ENCODE measurements at regions not wholly inside any gene's neighbourhood (a gene's known extent, or its start where the extent isn't known, plus 50 kb on each side); places are given as distances from the start of the nearest gene placed in this dataset.

DNA sequence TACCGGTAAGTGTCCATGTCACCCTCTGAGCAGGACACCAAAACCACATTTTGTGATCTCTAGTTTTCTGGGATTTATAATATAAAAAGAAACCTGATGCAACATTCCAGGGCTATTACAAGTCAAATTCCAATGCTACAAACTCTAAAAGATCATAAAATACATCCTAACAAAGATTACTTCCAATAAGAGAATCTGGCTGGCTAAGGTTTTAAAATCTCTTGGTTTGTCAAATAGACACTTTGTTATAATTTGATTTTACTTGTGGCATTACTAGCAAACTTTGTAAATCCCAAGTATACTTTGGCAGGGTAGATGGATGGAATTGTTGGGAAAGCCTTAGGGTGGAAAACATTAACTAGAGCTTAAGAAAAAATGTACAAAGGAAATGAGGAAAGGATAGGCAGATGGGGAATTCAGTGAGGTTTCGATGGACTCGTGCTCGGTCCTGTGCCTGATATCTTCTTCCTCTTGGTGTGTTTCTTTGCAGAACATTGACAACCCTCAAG, 74.0 kb upstream of the POMP start:
- no peaks in the 10 kb centered on the region for H3K36me3 ChIP-seq
- H3K4me3 ChIP-seq, result no peak overlapping the region
- no peak for DNase-seq (ENCODE audit: low spot score)
- no peaks in the 10 kb centered on the region for H3K4me1 ChIP-seq
- no peaks in the 10 kb centered on the region for H3K27me3 ChIP-seq
- no peaks in the 10 kb centered on the region for H3K9me3 ChIP-seq
- H3K27ac ChIP-seq, result no peak overlapping the region
- no peak for TF ChIP-seq CTCF (IDR thresholded peaks at IDR 0.05)

DNA sequence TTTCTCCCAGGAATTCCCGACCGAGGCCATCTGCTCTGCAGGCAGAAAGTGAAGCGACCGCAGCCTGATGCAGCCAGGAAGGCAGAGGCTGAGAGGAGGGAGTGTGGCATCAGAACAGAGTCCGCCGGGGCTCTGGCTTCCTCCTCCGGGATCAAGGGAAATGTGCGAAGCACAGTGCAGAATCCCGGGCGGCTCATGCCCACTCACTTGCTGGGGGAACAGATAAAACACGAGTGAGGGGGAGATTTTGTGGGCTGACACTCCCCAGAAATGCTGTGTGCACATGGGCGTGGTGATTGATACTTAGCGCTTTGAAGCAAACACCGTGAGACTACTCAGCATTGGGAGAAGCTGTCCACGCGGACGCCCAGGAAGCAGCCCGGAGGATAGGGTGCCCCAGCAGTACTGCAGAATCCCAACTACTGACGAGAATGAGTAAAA, 75.3 kb upstream of the POMP start:
- Histone ChIP-seq H3K27me3 (no peaks in the 10 kb centered on the region), H3K4me1 (no peaks in the 10 kb centered on the region), H3K36me3 (no peaks in the 10 kb centered on the region), H3K27ac (no peak overlapping the region), H3K9me3 (no peaks in the 10 kb centered on the region), H3K4me3 (no peak overlapping the region)
- TF ChIP-seq CTCF (IDR thresholded peaks at IDR 0.05), result no peak
- no peak for DNase-seq (ENCODE audit: low spot score)

- no peak for TF ChIP-seq CTCF (IDR thresholded peaks at IDR 0.05)
- DNase-seq (ENCODE audit: low spot score), result no peak
- H3K4me1 ChIP-seq, result no peaks in the 10 kb centered on the region
- no peaks in the 10 kb centered on the region for H3K27me3 ChIP-seq
- no peaks in the 10 kb centered on the region for H3K36me3 ChIP-seq
- no peak overlapping the region for H3K4me3 ChIP-seq
- H3K27ac ChIP-seq, result no peak overlapping the region
- H3K9me3 ChIP-seq, result no peaks in the 10 kb centered on the region
These were observed 76.1 kb upstream of the POMP start for GRCh38 chr13:28582892-28583240.

DNA sequence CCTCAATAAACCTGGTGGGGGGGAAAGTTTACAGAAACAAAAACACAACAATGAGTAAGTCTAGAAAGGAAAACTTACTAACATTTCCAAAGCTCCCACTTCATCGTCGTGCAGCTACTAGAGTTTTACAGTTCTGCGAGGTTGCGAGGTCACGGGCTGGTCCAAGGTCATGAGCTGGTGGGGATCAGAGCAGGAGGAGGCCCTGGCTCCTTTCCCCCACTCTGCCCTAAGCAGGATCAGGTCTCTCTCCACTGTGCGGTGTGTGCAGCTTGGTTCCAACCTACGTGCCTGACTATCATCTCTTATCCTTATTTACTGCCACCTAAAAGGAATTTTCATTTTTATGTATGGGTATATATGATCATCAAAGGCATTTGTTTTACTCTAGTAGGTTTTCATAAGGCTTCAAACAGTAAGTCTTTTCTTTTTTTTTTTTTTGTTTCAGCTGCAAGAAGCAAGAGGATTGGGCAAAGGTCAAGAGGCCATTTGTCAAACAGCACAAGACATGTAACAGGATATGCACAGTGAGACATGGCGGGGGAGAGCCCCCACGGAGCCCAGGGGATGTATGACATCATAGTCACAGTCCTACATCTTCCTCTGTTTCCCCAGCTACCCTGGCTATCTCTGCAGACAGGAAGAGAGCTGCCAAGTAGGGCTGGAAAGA, 76.6 kb upstream of the POMP start:
- H3K27ac ChIP-seq, result no peak overlapping the region
- no peak for DNase-seq (ENCODE audit: low spot score)
- TF ChIP-seq CTCF (IDR thresholded peaks at IDR 0.05), result no peak

GRCh38 chr13:28581451-28581850, 77.5 kb upstream of the POMP start:
- Histone ChIP-seq H3K27me3 (no peaks in the 10 kb centered on the region), H3K4me3 (no peak overlapping the region), H3K9me3 (no peaks in the 10 kb centered on the region), H3K4me1 (no peaks in the 10 kb centered on the region), H3K27ac (no peak overlapping the region), H3K36me3 (no peaks in the 10 kb centered on the region)
- DNase-seq (ENCODE audit: low spot score), result no peak
- TF ChIP-seq CTCF (IDR thresholded peaks at IDR 0.05), result no peak

More for the DNA sequence above, 76.6 kb upstream of the POMP start:
- H3K27me3 ChIP-seq, result no peaks in the 10 kb centered on the region
- no peak overlapping the region for H3K4me3 ChIP-seq
- no peaks in the 10 kb centered on the region for H3K4me1 ChIP-seq
- no peaks in the 10 kb centered on the region for H3K9me3 ChIP-seq
- no peaks in the 10 kb centered on the region for H3K36me3 ChIP-seq

DNA sequence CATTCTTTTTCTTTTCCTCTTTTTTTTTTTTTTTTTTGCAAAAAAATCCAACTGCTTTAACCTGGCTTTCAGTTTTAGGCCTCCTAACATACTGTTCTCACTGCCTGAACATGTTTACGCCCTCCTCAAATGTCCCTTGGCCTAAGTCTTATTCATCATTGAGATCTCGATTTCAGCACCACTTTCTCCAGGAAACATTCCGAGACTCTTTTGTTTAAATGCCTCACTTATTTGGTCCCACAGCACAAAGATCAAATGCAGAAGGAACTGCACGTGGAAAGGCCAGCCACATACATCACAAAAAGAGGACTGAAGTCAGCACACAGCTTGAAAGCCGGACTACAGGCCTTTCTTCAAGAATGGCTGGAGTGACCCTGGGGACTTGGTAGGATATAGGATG, 79.2 kb upstream of the POMP start:
- no peak for TF ChIP-seq CTCF (IDR thresholded peaks at IDR 0.05)
- no peak for DNase-seq (ENCODE audit: low spot score)
- no peak overlapping the region for H3K27ac ChIP-seq
- no peak overlapping the region for H3K4me3 ChIP-seq
- H3K9me3 ChIP-seq, result no peaks in the 10 kb centered on the region
- H3K27me3 ChIP-seq, result no peaks in the 10 kb centered on the region
- H3K36me3 ChIP-seq, result no peaks in the 10 kb centered on the region
- H3K4me1 ChIP-seq, result no peaks in the 10 kb centered on the region
